ENCODE measurements at regions not wholly inside any gene's neighbourhood (a gene's known extent, or its start where the extent isn't known, plus 50 kb on each side); places are given as distances from the start of the nearest gene placed in this dataset.

DNA sequence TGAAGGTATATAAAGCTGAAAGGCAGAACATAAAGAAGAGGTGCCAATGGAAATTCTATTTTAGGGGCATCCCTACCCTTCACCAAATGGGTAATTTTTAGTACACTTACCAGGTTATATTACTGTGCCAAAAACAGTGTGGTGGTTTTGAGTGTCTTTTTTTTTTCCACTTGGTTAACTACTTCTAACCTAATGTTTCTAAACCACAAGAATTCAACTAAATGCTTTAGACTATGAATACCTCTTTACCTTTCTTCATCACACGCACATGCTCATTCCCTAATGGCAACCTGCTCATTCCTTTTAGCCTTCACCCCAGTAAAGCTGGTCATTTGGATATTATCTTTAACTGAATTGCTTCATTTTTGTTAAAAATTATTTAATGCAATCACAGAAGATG is 215.6 kb downstream of the PIK3R1 start:
- no peak for DNase-seq (ENCODE audit: low spot score)

DNA sequence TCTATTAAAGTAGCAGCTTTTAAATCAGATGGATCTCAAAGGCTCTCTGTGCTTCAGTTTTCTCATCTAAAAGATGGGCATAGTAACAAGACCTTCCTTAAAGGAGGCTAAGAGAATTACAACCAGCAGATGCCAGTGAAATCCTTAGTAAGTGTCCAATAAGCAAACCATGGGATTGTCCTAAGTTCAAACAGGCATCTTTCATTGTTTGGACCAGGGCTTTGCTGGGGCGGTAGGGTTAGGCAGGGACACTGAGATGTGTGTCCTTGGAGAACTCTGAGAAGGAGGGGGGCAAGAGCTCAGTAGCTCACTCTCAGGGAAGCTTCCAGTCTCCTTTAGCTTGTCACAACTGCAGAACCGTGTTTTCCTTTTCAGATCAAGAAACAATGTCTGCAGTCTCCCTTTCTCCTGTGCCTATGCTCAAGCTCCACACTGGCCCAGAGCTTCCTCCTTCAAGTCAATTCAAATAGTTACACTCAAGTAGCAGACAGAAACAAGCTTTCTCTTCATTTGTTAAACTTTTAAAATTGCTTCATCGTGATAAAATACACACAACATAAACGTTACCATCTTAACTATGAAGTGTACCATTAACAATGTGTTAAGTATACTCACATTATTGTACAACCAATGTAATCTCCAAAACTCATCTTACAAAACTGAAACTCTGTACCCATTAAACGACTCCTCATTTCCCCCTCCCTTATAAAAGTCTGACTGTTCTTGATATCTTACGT is 216.2 kb downstream of the PIK3R1 start:
- no peak for DNase-seq (ENCODE audit: low spot score)

DNA sequence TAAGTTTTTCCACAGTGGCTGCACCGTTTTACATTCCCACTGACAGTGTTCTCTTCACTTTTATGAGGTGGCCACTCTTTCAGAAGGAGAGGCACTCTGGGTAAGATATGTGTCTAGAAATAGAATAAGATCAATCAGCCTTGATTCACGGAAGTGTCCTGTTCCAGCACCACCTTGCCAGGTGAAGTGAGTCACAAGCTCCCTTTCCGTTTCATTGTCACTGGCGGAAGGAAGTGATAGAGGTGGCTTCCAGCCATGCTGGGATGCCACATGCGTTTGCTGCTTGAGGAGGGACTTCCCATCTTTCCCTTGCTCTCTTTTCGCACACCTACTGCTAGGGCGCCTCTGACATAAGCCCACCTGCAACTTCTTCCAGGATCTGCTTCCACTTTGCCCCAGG is 217.1 kb downstream of the PIK3R1 start:
- DNase-seq (ENCODE audit: low spot score) = no peak

DNA sequence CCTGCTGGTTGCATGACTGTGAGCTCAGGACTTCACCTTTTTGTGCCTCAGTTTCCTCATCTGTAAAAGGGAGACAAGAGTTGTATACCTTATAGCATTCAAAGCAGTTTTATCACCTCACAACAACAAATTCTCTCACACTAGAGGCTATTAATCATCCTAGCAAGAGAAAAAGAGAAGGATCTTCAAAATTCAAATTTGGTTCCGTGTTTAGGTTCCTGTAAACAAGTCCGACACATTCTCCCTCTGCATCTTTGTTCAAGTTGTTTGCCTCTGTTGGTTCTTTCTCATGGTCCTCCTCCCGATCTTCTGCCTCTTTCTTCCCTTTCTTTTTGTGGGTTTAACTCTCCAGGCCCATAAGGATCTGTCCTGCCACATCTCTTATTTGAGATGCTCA is 218.0 kb downstream of the PIK3R1 start:
- no peak for DNase-seq (ENCODE audit: low spot score)

DNA sequence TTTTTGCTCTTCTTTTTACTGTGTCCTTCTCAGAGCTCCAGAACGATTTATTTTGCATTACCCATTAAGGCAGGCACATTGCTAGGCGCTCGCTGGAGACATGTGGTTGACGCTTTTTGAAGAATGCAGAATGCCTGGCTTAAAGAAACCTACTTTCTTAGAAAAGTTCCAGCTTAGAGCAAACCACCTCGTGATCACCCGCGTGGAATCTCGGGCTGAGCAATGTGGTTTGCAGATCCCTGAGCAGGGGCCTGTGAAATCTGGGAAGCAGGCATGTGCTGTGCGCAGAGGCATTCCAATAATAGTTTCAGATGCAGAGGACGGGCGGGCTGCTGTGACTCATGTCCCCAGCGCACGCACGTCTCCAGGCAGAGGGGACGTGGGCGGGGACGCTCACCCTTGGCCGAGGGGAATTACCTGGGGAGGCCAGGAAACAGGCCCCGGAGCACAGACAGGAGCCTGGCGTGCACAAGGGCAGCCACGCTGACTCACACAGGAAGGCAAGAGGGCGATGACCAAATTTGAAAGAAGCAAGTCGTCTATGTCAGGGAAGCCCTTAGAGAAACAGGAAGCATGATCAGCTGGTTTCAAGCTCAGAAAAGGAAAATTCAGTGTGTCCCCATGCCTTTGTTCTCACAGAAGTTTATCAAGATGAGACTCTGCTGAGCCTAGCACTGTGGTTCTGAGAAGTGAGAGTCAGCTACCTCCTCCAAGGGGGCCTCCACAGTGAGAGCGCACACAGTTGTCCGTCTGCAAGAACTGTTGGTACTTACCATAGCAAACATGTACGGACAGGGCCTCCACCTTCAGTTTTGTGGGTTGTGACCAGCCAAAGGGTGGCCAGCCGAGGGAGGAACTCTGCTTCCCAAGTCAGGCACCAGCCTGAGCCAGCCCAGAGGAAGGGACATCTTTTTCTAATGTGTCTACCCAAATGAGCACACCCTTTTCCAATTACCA is 218.6 kb downstream of the PIK3R1 start:
- DNase-seq (ENCODE audit: low spot score) = no peak

DNA sequence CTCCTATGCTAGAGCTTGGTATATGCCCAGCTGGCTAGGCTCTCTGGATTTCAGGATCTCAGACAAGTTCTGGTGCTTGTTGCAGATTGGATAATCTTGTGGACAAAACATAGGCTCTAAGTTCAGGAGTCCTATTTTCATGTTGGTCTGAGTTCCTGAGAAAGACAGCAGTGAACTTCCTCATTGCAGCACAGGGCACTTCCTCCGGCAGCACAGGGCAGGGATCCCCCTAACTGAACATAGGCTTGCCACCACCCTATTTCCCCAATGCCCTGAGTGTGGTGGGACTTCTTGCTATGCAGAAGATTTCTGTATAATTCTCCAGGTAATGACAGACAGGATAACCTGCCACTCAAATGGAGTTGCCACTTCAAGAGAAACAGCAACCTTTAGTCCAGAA is 220.1 kb downstream of the PIK3R1 start:
- no peak for DNase-seq (ENCODE audit: low spot score)

DNA sequence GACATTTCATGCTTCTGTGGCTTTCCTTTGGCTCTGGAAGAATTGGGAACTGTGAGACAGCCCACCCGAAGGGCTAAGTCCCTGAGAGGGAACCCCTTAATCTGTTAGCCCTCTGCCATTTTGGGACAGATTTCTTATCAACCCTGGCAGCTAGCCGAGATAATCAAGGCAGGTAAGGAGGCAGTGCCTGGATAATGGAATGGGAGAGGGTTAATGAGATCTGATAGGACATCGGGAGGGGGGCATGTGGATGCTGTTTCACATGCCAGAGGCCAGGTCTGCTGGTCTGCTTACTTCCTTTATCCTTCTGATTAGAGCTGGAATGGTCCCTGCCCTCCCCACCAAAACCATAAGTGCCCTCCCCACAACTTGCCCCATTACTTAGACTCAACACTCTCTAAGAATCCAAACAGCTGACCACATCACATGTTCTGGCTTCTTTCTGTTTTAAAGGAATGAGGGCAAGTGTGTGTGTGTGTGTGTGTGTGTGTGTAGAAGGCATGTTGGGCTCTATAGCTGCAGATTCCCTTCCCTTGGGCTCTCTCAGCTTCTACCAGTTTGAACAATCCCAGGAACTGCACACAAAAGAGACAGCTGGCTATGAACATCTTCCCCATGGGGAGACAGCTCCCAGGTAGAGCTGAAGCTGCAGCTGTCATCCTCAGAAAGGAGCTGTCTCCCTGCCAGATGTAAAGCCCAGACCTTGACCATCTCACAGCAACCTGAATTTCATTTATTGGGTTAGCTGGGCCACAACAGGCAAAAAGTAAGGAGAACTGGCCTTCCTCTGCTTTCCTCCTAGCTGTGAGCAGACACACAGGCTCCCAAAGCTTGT is 221.3 kb downstream of the PIK3R1 start:
- DNase-seq (ENCODE audit: low spot score) = no peak

DNA sequence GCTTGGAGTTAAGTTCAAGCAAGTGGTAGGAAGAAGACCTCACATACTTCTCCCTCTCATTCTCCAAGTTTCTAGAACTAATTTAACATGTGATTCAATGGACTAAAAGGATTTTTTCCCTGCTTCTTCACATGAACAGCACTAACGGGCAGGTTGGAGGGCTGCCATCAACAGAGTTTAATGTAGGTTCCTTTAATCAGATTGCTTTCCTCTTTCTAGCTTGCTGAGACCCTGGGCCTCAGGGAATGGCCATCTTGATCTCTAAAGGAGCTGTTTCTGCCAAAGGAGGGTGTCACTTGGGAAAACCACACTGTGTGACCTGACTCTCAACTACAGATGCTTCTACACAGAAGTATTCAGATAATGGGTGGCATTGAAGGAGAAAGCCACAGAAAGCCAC is 223.3 kb downstream of the PIK3R1 start:
- no peak for DNase-seq (ENCODE audit: low spot score)

DNA sequence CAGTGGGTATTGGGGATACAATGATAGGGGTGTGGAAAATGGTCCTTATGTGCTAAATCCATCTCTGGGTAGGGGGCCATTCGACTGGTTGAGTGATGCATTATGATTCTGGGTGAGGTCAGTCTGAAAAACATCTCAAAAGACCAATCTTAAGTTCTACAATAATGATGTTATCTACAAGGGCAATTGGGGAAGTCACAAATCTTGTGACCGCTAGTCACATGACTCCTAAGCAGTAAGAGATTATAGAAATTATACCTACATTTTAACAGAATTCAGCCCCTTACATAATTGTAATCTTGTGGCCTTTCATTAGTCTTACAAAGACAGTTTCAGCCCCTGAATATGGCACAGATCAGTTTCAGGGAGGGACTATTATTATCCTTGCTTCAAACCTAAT is 224.7 kb downstream of the PIK3R1 start:
- DNase-seq (ENCODE audit: low spot score) = no peak

DNA sequence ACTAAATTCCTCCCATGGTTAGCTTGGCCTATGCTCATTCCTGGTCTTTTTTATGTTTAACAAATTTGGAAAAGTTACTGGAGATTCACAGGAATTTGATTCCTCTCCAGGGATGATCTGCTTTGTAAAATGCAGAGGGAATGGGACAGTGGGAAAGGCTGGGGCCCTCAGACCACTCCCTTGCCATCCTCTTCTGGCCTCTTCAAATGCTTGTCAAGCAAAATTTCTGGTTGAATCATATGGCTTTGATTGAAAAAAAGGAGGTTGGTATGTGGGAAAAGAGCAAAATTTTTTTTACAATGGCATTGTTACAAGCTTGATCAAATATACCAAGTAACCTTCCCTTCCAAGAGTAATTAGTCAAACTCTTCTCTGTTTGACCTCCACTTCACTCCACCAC is 225.1 kb downstream of the PIK3R1 start:
- no peak for DNase-seq (ENCODE audit: low spot score)

DNA sequence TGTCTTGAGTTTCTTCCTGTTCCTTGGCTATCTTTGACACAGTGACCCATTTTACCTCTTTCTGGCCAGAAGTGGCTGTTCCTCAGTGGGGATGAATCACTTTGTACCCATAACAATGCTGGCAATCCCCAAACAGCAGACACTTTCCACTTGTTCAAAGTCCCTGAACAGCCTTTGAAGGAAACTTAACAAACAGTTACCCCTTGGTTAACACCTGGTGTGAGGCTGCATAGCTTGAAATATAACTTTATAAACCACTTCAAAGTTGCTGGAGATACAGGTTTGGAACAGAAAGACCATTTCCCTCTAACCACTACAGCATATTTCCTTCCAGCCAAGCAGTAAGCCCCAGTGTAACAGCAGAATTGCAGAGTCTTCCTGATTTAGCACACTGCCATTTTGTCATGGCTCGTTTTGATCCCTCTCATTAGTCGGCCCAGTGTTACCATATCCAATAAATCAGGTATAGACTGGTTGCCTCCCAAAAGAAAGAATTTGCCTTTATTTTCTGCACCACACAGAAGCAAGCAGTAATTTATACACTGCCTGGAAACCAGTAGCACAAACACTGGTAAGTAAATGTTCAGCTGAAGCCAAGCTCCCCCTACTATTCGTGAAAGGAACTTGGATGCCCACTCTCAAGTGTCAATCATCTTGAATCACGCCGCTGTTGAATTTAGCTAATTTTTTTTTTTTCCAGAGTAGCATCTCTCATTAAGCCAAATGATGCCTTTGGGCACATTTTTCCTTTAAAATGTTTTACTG is 225.9 kb downstream of the PIK3R1 start:
- DNase-seq (ENCODE audit: low spot score) = no peak

DNA sequence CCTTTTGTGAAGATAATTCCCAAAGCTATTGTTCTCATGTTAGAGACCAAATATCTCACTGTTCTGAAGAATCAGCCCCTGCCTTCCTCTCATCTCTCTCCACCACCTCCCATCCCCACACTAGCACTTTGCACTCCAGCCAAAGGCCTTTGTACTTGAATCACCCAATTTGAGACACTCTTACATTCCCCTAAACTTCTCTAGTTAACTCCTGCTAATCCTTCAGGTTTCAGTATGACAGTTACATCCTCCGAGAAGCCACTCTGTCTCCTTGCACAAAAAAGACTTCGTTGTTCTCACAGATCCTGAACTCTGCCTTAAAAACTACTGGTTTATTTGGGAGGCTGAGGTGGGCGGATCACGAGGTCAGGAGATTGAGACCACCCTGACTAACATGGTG is 227.5 kb downstream of the PIK3R1 start:
- no peak for DNase-seq (ENCODE audit: low spot score)

DNA sequence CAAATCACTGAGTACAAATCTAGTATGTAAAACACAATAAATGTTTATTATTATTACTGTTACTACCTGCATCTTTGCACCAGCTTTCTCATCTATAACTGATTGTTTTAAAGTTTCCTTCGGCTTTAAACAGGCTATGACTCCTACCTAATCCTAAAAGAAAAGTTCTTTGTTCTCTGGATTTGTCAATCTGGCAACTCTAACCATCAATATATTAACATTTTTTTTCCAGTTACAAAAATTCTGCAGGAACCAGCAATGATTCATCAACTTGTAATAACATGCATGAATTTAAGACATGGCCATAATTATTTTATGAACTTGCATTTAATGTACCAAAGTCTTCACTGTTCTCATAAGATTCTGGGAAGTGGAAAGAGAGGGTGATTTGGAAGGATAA is 228.5 kb downstream of the PIK3R1 start:
- no peak for DNase-seq (ENCODE audit: low spot score)

DNA sequence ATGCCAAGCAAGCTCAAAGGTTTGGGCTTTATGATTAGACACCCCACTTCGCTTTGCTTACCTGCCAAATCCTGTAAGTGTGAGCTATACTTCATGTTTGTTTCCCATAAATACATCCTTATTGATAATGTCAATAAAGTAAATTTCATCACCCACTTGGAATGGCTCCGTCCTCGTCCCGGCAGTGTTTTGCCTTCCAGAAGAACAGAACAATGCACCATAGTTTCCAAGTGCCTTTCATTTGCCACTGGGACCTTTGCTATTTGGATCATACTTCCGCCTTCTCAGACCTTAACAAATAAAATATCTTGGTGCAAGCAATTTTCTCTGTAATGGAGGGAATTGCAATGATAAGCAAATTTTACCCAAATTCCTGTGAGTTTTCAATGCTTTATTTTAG is 229.3 kb downstream of the PIK3R1 start:
- DNase-seq (ENCODE audit: low spot score) = no peak

DNA sequence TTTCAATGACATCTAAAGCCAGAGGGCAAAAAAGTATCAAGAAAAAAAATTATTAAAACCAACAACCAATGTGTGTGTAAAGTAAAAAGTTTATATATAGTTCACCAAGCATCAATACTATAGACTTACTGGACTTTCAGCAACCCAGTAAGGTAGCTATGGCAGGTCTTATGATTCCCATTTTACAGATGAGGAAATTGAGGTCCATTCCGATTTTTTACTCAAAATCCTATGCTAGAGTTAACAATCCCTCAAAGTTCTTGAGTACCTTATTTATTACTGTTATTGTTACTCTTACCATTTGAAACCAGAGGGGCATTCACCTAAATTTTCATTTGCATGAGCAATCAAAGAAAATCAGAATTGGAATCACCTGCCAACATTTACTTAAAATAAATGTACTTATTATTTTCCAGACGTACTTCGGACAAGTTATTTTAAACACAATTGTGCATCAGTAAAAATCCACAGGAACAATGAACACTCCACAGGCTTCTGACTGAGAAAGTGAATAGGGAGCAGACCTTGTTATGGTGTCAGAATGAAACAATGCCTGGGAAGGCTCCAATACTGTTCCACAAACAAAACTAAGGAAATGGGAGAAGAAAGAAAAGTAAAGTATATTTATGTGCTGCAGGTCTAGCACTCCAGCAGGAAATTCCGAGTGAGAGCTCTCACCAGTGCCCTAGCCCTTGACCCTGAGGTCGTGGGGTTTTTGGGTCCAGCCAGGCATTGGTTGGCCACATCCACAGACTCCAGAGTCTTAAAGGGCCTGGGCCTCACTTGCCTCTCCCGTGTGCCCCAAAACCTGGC is 229.9 kb downstream of the PIK3R1 start:
- no peak for DNase-seq (ENCODE audit: low spot score)

DNA sequence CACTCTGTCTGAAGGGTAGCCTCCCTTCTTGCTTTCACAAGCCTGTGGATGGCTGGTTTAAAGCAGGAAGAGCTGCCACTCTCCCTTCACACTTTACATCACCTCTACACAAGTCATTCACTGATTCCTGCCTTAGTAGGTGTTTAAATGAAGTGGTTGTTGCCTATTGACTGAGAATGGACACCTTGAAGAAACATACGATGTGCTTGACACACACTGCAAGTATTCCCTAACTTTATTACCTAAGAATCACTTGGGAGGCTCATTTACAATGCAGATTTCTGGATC is 230.5 kb downstream of the PIK3R1 start:
- DNase-seq (ENCODE audit: low spot score) = no peak

DNA sequence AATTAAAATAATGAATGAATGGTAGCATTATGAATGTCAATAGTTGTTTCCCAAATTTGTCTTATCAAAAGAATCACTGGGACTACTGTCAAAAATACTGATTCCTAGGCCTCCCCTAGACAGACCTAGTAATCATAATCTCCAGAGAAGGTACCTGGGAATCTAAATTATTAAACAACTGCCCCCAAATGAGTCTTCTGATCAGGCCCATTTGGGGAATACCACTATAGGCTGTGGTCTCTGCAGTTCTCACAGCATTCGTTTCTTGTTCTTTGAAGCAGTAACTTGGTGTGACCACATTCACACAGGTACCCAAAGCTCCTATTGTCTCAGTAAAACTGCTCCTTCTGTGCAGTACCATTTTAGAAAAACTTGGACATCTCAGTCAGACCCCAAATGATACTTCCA is 230.9 kb downstream of the PIK3R1 start:
- DNase-seq (ENCODE audit: low spot score) = no peak

DNA sequence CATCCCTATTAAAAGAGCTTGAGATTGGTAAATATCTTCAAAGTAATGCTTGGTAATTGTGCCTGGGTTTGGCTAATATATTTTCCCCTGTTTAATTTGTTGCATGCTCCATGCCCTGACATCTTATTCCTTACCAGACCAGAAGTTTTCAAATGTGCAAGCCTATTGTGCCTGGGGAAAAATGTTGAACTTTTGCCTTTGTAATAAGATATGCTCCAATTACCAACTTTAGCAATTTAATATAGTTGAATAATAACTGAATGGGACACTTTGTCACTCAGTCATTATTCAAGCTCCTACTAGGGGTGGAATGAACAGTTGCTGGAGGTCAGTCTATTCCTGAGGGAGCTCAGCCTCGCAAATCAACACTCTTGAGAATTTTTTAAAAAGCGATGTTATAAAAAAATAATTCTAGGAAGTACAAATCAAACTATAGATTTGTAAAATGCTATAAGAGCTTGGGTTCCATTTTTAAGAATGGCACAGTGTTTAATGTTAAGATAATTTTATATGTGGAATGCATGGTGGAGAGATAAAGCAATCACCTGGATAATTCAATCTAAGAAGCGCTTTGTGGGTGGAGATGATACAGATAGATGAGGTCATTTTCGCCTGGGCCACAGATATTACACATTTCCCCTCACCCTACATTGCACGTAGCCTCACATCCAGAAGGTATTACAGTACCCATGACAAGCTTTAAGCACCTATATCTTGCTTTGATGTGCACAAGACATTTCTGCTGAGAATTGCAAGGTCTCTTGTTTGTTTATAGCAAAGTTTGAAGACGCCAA is 231.8 kb downstream of the PIK3R1 start:
- DNase-seq (ENCODE audit: low spot score) = no peak

DNA sequence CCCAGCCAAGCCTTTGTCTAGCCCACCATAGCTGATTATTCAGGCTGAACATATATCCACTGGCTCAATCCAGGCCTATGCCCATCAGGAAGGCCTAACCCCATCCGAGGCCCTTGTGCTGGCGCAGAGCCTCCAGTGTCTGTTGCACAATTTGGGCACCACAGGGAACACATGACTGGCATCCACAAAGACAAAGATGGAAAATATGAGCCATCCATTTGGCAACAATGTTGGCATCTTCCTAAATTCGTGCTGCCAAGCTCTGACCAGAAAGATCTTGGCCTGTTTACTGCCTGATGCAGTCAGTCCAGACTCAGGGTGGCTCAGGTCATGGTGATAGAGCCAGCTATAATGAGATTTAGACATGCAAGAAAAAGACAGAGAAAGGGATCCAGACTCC is 233.8 kb downstream of the PIK3R1 start:
- no peak for DNase-seq (ENCODE audit: low spot score)

DNA sequence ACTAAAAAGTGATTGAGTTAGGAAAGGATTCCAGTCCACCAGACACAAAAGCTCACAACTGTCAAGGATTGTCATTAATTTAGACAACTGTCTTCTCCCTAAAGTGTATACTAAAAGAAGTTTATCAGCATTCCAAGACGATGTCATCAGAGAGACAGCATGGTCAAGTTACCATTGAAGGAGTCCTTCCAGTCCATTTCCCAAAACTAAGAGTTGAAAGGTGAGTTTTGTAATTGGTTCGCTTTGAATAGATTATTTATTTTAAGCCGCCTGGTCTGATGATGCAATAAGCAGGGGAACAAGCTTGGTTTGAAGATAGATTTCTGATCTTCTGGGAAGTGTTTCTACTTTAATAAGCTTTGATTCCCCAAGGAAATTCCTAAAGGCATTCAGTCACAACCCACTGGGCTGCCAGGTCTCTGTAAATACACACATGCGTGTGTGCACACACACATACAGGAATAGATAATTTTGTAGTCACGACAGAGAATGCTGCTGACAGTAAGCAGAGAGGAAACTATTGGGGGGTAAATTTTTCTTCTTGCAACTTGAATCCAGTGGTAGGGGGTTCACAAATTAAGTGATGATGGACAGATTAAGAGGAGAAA is 234.8 kb downstream of the PIK3R1 start:
- no peak for DNase-seq (ENCODE audit: low spot score)

Data from HuH-7 (cell line).